HG03025 (cell line): ENCODE measurements at regions not wholly inside any gene's neighbourhood (a gene's known extent, or its start where the extent isn't known, plus 50 kb on each side); places are given as distances from the start of the nearest gene placed in this dataset.
"Not testable (repeated sequence)": the region's sequence is repeated elsewhere in the genome, so short reads cannot be mapped to it uniquely, and the experiment has no call there.

ENCODE experiments used
- ATAC-seq: cut with Tn5 transposase; IDR thresholded peaks from one replicate; pipeline ENCODE4 v1.9.1; 2021; ENCODE audit warnings: mild to moderate bottlenecking, moderate library complexity; ENCODE audit not compliant: unreplicated experiment, low FRiP score

- no peak for ATAC-seq
Observed at GRCh38 chr3:147333098-147333497, 73.2 kb downstream of the ZIC4 start.

DNA sequence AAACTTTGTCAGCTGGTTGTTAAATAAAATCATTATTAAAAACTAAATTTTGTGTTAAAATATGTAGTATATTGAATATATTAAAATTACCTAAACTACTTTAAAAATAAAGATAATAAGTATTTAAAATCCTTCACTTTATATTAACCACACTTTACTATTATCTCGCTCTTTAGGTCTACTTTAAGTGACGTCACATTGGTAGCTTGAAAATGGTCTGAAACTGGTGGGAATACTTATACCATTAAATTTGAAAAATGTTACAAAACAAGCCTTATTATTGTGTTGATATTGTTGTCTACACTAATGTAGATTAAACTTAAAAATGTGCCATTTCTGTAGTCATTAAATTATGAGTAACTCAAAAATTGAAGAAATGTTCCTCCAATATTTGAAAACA lies 77.6 kb downstream of the ZIC4 start:
- ATAC-seq = no peak

DNA sequence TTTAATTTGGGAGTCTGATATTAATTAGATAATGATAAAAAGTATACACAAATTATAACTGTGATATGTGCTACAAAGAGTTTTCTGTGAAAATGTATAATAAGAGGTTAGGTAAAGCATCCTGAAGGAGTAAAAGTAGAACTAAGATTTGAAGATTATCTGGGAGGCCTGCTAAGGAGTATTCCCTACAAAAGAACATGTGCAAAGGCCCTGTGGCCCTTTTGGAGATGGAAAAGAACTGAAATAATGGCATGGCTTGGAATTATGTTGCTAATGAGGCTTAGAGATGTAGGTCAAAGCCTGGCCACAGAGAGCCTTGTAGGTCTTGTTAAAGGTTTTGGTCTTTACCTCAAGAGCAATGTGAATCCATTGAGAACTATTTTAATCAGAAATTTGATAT lies 82.0 kb downstream of the ZIC4 start:
- ATAC-seq = no peak

GRCh38 chr3:147318900-147319299 lies 87.4 kb downstream of the ZIC4 start:
- ATAC-seq = no peak

DNA sequence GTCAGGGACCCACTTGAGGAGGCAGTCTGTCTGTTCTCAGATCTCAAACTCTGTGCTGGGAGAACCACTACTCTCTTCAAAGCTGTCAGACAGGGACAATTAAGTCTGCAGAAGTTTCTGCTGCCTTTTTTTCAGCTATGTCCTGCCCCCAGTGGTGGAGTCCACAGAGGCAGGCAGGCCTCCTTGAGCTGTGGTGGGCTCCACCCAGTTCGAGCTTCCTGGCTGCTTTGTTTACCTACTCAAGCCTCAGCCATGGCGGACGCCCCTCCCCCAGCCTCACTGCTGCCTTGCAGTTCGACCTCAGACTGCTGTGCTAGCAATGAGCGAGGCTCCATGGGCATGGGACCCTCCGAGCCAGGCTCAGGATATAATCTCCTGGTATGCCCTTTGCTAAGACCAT lies 89.3 kb downstream of the ZIC4 start:
- not testable (repeated sequence) for ATAC-seq

DNA sequence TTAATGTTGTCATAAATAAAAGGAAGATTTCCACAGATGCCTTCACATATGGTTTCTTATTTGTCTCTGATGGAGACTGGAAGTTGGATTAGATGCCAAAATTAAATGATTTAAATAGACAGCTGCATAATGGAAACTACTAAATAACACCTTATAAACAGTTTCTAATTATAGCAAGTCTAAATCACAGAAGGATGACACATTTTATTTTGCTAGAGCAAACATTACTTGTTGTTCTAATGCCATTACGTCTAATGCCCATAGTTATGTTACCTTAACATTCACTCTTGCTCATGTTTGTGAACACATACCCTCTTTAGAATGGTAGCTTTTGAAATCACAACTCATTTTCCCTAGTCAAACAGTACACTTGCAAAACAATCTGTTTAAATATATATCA lies 92.8 kb downstream of the ZIC4 start:
- ATAC-seq = no peak

- ATAC-seq = no peak
Observed at GRCh38 chr3:147312786-147313280, 93.5 kb downstream of the ZIC4 start.

DNA sequence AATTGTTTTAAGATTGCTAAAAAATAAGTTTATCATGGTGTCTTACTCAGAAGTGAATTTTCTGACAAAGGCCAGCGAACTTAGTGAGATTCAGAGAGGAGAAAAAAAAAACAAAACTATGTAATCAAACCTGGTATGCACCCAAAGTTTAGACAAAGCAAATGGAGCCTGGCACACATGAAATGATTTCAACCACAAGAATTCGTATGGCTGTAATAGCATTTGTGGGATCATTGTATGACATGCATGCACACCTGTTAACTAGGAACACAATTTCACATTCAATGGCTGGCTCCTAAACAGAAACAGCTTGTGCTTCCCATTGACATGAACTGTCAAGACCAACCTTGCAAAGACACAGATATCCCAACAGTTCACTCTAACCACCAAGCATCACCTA lies 94.6 kb downstream of the ZIC4 start:
- no peak for ATAC-seq

DNA sequence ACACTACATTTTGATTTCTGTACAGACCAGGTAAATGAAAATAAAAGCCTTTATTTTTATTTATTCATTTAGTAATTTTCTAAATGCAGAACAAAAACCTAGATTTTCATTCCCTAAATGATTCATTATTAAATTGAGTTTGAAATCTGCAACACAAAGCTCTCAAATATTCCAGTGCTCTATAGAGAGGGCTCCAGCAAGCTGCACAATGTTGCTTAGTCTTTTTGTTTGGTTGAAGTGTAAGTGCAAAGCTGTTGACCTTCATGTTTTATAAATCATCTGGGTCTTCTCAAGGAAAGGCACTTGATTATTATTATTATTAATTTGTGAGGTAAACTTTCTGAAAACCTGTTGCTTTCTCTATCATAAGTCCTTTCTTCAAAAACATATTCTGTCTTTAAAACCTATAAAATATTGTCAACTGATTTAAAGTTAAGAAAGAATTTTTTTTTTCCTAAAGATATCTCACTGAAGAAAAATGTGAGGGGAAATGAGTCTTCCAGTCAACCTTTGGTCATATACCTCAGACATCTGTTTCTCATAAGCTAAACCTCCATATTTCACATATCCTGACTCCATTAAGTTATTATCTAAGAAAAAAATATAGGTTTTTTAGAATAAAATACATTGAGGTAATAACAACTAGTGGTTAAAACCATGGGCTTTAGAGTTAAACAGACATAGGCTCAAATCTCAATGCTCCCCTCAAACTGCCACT lies 100.7 kb downstream of the ZIC4 start:
- ATAC-seq = no peak

DNA sequence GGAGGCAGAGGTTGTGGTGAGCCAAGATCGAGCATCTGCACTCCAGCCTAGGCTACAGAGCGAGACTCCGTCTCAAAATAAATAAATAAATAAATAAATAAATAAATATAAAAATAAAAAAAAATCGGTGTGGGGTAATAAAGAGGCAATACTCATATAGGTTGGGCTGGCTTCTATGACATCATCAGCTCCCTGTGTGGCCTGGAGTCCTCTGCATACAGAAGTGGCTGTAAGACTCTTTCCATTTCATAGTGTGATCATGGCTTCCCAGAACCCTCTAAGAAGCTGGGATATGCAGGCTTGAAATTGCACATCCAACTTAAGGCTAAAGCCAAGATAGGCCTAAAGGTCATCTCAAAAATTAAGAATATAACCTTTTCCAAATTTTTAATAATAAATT lies 101.6 kb downstream of the ZIC4 start:
- ATAC-seq = no peak

- ATAC-seq = no peak
Observed at GRCh38 chr3:147301781-147302180, 104.6 kb downstream of the ZIC4 start.

DNA sequence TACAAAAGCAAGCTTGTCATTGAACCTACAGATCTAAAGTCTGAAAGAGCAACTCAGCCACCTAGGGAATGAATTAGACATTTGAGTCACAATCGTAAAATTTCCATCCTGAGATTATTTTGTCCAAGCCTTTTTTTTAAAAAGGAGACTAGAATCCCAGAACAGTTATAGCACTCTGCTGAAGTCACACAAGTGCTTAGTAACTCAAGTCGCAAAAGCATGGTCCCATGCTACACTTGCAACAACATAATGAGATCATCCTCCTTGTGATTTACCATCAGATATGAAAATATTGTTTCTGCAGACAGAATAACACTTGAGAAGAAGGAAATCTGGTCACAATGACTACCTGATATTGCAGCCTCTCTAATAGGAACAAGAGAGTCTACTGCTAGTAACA lies 106.7 kb downstream of the ZIC4 start:
- no peak for ATAC-seq

DNA sequence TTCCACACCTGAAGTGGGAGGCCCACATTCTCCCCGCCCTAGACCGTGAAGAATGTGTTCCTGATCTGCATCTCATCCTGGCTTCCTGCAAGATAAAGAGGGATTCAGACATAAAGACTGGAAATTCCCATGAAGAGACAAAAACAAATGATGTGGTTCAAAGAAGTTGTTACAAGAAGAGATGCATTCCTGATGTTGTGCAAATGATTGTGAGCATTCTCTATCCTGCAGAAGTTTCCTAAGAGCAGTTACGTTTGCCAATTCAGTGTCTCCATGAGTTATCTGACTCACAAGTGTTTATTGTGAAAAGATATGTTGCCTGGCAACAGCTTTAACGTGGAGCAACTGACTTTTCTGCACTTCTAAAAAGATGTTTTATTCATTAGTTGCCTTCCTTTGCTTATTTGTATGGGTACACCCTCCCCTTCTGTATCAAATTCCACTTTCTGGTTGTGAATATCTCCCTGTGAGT lies 107.8 kb downstream of the ZIC4 start:
- no peak for ATAC-seq

DNA sequence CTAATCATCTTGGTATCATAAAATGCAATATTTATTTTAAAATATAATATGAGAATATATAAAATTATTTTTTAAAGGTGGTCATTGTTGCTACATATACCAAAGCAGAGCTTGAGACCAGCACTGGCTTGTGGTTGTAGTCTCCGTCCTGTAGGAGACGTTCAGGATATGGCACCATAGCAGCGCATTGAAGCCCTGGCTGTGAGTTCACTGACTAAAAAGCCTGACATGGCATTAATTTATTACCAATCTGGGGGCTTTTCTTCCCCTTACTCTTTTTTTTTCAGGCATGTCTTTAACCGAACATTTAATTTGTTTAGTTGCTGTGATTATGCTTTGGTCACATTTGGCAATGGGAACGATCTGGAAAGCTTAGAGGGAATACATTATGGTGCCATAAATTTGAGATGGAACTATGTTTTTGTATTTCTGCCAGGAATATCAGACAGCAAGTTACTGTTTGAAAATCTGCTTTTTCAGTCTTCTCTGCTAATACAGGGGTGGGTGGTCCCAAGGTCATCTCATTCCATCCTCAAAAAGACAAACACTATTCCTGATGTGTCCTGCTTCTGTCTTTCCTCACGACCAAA lies 108.5 kb downstream of the ZIC4 start:
- ATAC-seq = no peak

- ATAC-seq = not testable (repeated sequence)
Observed at GRCh38 chr3:147287370-147287769, 119.0 kb downstream of the ZIC4 start.

DNA sequence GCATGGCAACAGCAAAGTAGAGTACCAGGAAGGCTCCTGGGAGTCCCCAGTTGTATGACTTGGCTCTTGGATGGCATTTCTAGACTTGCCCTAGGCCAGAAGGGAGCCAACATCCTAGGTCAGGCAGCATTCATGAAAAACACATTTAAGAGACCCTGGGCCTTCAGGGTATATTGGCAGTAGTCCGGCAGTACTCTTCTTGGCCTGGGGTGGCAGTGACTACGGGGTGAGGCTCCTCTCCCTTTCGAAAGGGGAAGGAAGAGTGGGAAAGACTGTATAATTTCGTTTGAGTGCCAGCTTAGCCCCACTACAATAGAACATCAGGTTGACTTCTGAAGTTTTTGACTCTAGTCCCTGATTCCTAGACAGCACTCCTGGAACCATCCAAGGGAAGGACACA lies 136.4 kb downstream of the ZIC4 start:
- no peak for ATAC-seq

- ATAC-seq = no peak
Observed at GRCh38 chr3:147267434-147267833, 138.9 kb downstream of the ZIC4 start.

DNA sequence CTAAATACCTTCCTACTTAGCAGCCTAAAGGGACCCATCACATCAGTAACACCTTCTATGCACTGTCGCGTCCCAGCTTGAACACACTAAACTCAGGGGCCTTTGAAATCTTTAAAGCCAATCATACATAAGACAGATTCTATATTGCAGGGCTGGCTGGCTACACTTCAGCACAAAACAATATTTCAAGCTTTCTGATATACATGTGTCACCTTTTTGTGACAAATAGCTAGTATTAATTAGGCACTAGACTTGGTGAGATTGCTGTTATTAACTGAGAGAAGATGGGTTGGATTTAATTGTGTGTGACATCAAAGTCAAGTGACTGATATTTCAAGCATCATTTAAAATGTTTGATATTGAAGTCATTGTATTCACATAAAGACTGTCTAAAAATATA lies 148.4 kb downstream of the ZIC4 start:
- no peak for ATAC-seq

DNA sequence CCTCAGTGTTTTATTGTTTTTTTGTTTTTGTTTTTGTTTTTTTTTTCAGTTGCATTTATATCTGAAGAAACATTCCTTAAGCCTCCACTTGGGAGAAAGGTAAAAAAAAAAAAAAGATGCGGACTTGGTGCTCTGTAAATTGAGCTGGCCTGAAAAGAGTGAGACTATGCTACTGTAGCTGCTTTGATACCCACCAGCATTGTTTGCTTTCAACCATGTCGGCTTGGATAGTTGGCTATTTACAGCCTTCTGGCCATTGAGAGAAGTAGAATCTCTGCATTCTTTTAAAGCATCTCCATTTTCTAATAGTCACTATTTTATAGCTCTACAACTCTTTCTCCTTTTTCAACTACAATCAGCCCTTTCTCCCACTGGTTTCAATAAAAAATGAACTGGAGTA lies 149.6 kb downstream of the ZIC4 start:
- no peak for ATAC-seq

DNA sequence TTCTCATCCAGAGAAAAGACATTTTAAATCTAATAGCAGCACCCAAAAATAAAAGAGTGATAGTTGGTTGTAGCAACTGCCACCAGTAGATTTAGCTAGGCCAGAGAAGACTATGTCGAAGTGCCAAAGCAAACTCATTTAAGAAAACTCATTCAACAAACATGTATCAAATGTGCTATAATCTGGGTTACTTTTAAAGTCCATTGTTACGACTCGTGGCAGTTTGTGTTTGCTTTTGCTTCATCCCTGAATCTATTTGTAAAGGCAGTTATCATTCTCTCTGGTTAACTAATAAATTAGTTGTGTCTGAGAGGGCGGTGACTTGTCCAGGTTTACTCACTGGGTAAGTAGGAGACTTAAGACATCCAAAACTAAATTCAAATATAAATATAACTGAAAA lies 159.4 kb downstream of the ZIC4 start:
- ATAC-seq = no peak

- not testable (repeated sequence) for ATAC-seq
Observed at GRCh38 chr3:147245638-147246037, 160.7 kb downstream of the ZIC4 start.

- ATAC-seq = not testable (repeated sequence)
Observed at GRCh38 chr3:147245022-147245421, 161.3 kb downstream of the ZIC4 start.
